Heart right ventricle (tissue), 16 donors: ENCODE measurements at regions not wholly inside any gene's neighbourhood (a gene's known extent, or its start where the extent isn't known, plus 50 kb on each side); places are given as distances from the start of the nearest gene placed in this dataset.

Experiments
- ATAC-seq, 8 donors: fragments of 200-7000 bp; cut with Tn5 transposase; one replicate each; pipeline ENCODE4 v1.9.1; 2020; ENCODE audit warnings: mild to moderate bottlenecking in 8 of 8, moderate library complexity in 8 of 8, moderate number of reproducible peaks in 1 of 8
- DNase-seq, 2 donors: peaks; one replicate each; pipeline ENCODE4 v3.0.0-alpha.2; 2020
- H3K27ac ChIP-seq, 10 donors: fragments of 200-600 bp; sonication (generic) in 2 of 10; one replicate each; pipeline versions ENCODE4 v1.5.0 to v1.8.0; 2020 to 2022; ENCODE audit warnings: mild to moderate bottlenecking in 3 of 10
- H3K27me3 ChIP-seq, 7 donors: fragments of 200-600 bp; one replicate each; pipeline ENCODE4 v1.8.0; 2021 to 2022; ENCODE audit warnings: mild to moderate bottlenecking in 2 of 7
- H3K36me3 ChIP-seq, 9 donors: fragments of 200-600 bp; sonication (generic) in 1 of 9; one replicate each; pipeline versions ENCODE4 v1.5.0 to v1.8.0; 2020 to 2022; ENCODE audit warnings: mild to moderate bottlenecking in 2 of 9
- H3K4me1 ChIP-seq, 9 donors: fragments of 200-600 bp; sonication (generic) in 1 of 9; one replicate each; pipeline versions ENCODE4 v1.5.0 to v1.8.0; 2020 to 2022; ENCODE audit warnings: mild to moderate bottlenecking in 4 of 9
- H3K4me3 ChIP-seq, 10 donors: fragments of 200-600 bp; sonication (generic) in 2 of 10; one replicate each; pipeline versions ENCODE4 v1.5.0 to v1.8.0; 2020 to 2022; ENCODE audit warnings: mild to moderate bottlenecking in 7 of 10, moderate library complexity in 2 of 10
- H3K9me3 ChIP-seq, 11 donors: fragments of 200-600 bp in 10 of 11; sonication (generic) in 2 of 11; one replicate each; pipeline versions ENCODE4 v1.5.0 to v1.8.0; 2013 to 2022; ENCODE audit warnings: mild to moderate bottlenecking in 2 of 11, control low read depth in 1 of 11, moderate library complexity in 1 of 11
- CTCF ChIP-seq, 9 donors: fragments of 200-600 bp; sonication (generic) in 2 of 9; IDR thresholded peaks; one replicate each; pipeline versions ENCODE4 v1.5.0 to v1.8.0; 2021 to 2022; ENCODE audit warnings: antibody characterized with exemption in 9 of 9, mild to moderate bottlenecking in 5 of 9, moderate library complexity in 1 of 9
- WGBS, 2 donors: extraction: QIAGEN DNeasy Blood & Tissue Kit; methylation state at CpG; one replicate each; pipeline ENCODE4 v1.1.7; 2013; ENCODE audit warnings: inconsistent platforms in 1 of 2; 5-methylcytosine and 5-hydroxymethylcytosine counted together
- intact Hi-C, 10 donors: fragments of 100-400 bp; cut with DNase I; formaldehyde crosslinking; loops; one replicate each; pipeline versions ENCODE4 v1.11.1 to v1.14.2; 2022
- donor health status: Arrhythmogenic right ventricular cardiomyopathy.
- donor health status: ischemic (EF 13 %, LVEDD 7.1; RV severe dilation, severe dysfunction).
- donor health status: healthy with polysubstance abuse.
- donor health status: DM: no; HTN: yes; CAD: no.
- donor health status: DM: no; HTN: no; CAD: no.
- donor health status: ischemic (EF 25% LVEDD 6.9; RV normal size, moderate dysfunction).
- donor health status: ischemic (EF 25% LVEDD 5.7; RV mildly dilated, moderate dysfunction).
- donor health status: healthy.
- donor health status: DM: yes; HTN: yes; CAD: no.
- donor health status: Ischemic cardiomyopathy.
- donor health status: ischemic (EF 35%, LVEDD 5.7; RV mildly dilated, moderate dysfunction).
- donor health status: nonischemic (EF 11% LVEDD 7.7; RV severe dilation, severe dysfunction).
- donor health status: DM: yes; HTN: yes; CAD: no.
- donor health status: PGD.
- donor health status: ischemic (EF 29% LVEDD 5.4; RV normal size, mild dysfunction).
- donor health status: nonischemic (EF 23%, LVEDD 6.1; RV moderate dilation, normal function).

GRCh38 chr16:9268446-9268845 lies 177.0 kb downstream of the HAPSTR1 start:
- Histone ChIP-seq H3K4me3 (no peak overlapping the region), H3K4me1 (no peaks in the 10 kb centered on the region), H3K36me3 (no peaks in the 10 kb centered on the region), H3K9me3 (peaks cover 0 to 13% (median 4%) of the 10 kb centered on the region in 11 donors), H3K27me3 (peaks cover 0 to 4% (median 0%) of the 10 kb centered on the region in 7 donors), H3K27ac (no peak overlapping the region)
- no peak for TF ChIP-seq CTCF (IDR thresholded peaks at IDR 0.05)
- DNase-seq (no peak), ATAC-seq (no peak)
- intact Hi-C loops: loop anchor here in 1 of 10 donors (5.0 kb wide), 1 partner anchor 659 kb away; no protein-coding TSS in a partner anchor
- WGBS, 2 donors: 66 to 68% methylated on average over 4 of the region's 4 CpGs

- Histone ChIP-seq H3K27me3 (peaks cover 0 to 4% (median 0%) of the 10 kb centered on the region in 7 donors), H3K4me3 (no peak overlapping the region), H3K4me1 (no peaks in the 10 kb centered on the region), H3K9me3 (peaks cover 0 to 11% (median 4%) of the 10 kb centered on the region in 11 donors), H3K27ac (no peak overlapping the region), H3K36me3 (no peaks in the 10 kb centered on the region)
- no peak for TF ChIP-seq CTCF (IDR thresholded peaks at IDR 0.05)
- DNase-seq: no peak
- ATAC-seq: no peak
- WGBS, 2 donors: 75 to 86% methylated on average over 2 of the region's 2 CpGs
- intact Hi-C loops: no loop called here
Observed at GRCh38 chr16:9270424-9270823, 179.0 kb downstream of the HAPSTR1 start.

GRCh38 chr16:9270941-9271340 lies 179.5 kb downstream of the HAPSTR1 start:
- Histone ChIP-seq H3K4me3 (no peak overlapping the region), H3K27me3 (peaks cover 0 to 4% (median 0%) of the 10 kb centered on the region in 7 donors), H3K4me1 (no peaks in the 10 kb centered on the region), H3K27ac (no peak overlapping the region), H3K9me3 (peaks cover 0 to 7% (median 4%) of the 10 kb centered on the region in 11 donors), H3K36me3 (no peaks in the 10 kb centered on the region)
- intact Hi-C loops: no loop called here
- 91 to 94% methylated on average over 1 of the region's 1 CpG for WGBS, 2 donors
- ATAC-seq (no peak), DNase-seq (no peak)
- no peak for TF ChIP-seq CTCF (IDR thresholded peaks at IDR 0.05)

- no peaks in the 10 kb centered on the region for H3K4me1 ChIP-seq
- DNase-seq (no peak), ATAC-seq (no peak)
- no peaks in the 10 kb centered on the region for H3K36me3 ChIP-seq
- no peak overlapping the region for H3K27ac ChIP-seq
- intact Hi-C loops: no loop called here
- H3K27me3 ChIP-seq: peaks cover 0 to 4% (median 0%) of the 10 kb centered on the region in 7 donors
- H3K4me3 ChIP-seq: no peak overlapping the region
- WGBS, 2 donors: 65 to 71% methylated on average over 3 of the region's 3 CpGs
- no peak for TF ChIP-seq CTCF (IDR thresholded peaks at IDR 0.05)
- H3K9me3 ChIP-seq: no peaks in the 10 kb centered on the region
Observed at GRCh38 chr16:9271841-9272240, 180.4 kb downstream of the HAPSTR1 start.
